Endothelial cell of umbilical vein (primary cell): ENCODE measurements at regions not wholly inside any gene's neighbourhood (a gene's known extent, or its start where the extent isn't known, plus 50 kb on each side); places are given as distances from the start of the nearest gene placed in this dataset.

ENCODE experiments used
- BruUV-seq: library from RNA; stranded (reverse); fragments of 400-500 nt; replicated peaks from 2 replicates; lab custom pipeline; 2021; lab: Mats Ljungman, UMichigan
- CTCF ChIA-PET: fragments of 300-600, 350-600 bp; sonication (Branson Sonifier 250); formaldehyde crosslinking; loops from one replicate; lab custom pipeline; 2021; ENCODE audit warnings: antibody characterized with exemption, inconsistent platforms; lab: Charles Lee
- POLR2A ChIA-PET: fragments of 300-600, 350-600 bp; sonication (Branson Sonifier 250); formaldehyde crosslinking; loops from one replicate; lab custom pipeline; 2021; ENCODE audit warnings: antibody characterized with exemption, inconsistent platforms; lab: Charles Lee
- DNase-seq: peaks from one replicate; pipeline ENCODE4 v3.0.0-alpha.2; 2011; ENCODE audit warnings: low read depth, low spot score
- FAIRE-seq: peaks from 2 replicates; lab custom pipeline; 2011; peaks lifted over from hg19 to GRCh38; lab: Jason Lieb, UNC
- H2AFZ ChIP-seq: 2 replicates; pipeline ENCODE4 v1.6.0; 2012; ENCODE audit warnings: low read depth, low read length, control low read depth, inconsistent platforms
- H3K27ac ChIP-seq: 2 replicates; pipeline ENCODE4 v1.5.1; 2011; ENCODE audit warnings: low read depth, mild to moderate bottlenecking, control low read depth, low read length, moderate library complexity; ENCODE audit not compliant: insufficient read depth
- H3K27me3 ChIP-seq, 2 experiments: 2 replicates each; pipeline versions ENCODE4 v1.6.0 to v1.6.1; 2011; ENCODE audit warnings: low read length in 2 of 2, mixed read lengths in 1 of 2; ENCODE audit not compliant: control insufficient read depth in 2 of 2, insufficient read depth in 2 of 2
- H3K36me3 ChIP-seq, 2 experiments: 2 replicates in 1 of 2; 3 replicates in 1 of 2; pipeline ENCODE4 v1.5.1; 2011; ENCODE audit warnings: low read length in 2 of 2, mild to moderate bottlenecking in 1 of 2, moderate library complexity in 1 of 2; ENCODE audit not compliant: control insufficient read depth in 2 of 2, insufficient read depth in 2 of 2; ENCODE audit errors: extremely low read depth in 1 of 2
- H3K4me1 ChIP-seq: 3 replicates; pipeline ENCODE4 v1.5.1; 2011; ENCODE audit warnings: mild to moderate bottlenecking, low read length; ENCODE audit not compliant: control insufficient read depth, insufficient read depth; ENCODE audit errors: extremely low read depth
- H3K4me2 ChIP-seq: 2 replicates; pipeline ENCODE4 v1.6.1; 2011; ENCODE audit warnings: low read length, control low read depth, mixed read lengths; ENCODE audit not compliant: insufficient read depth
- H3K4me3 ChIP-seq, 3 experiments: fragments of 200-600 bp in 1 of 3; sonication (generic), shearing (Covaris generic) in 1 of 3; replicated peaks in 1 of 3; 2 replicates each; pipeline ENCODE4 v1.5.1; 2011 to 2016; ENCODE audit warnings: control low read depth in 3 of 3, low read length in 3 of 3, mild to moderate bottlenecking in 2 of 3, inconsistent platforms in 1 of 3, low read depth in 1 of 3, moderate library complexity in 1 of 3; ENCODE audit not compliant: insufficient read depth in 1 of 3
- H3K79me2 ChIP-seq: 2 replicates; pipeline ENCODE4 v1.6.0; 2012; ENCODE audit warnings: low read length, inconsistent platforms; ENCODE audit not compliant: control insufficient read depth, insufficient read depth
- H3K9ac ChIP-seq: replicated peaks from 2 replicates; pipeline ENCODE3; 2011; ENCODE audit warnings: low read length, control low read depth; ENCODE audit not compliant: insufficient read depth; ENCODE audit errors: extremely low read depth
- H3K9me1 ChIP-seq: replicated peaks from 3 replicates; pipeline ENCODE4 v1.6.0; 2011; ENCODE audit warnings: mild to moderate bottlenecking, low read length; ENCODE audit not compliant: control insufficient read depth, insufficient read depth; ENCODE audit errors: extremely low read depth
- H3K9me3 ChIP-seq: replicated peaks from 2 replicates; pipeline ENCODE4 v1.5.1; 2012; ENCODE audit warnings: low read length, inconsistent platforms; ENCODE audit not compliant: control insufficient read depth, insufficient read depth
- H4K20me1 ChIP-seq: replicated peaks from 2 replicates; pipeline ENCODE3; 2011; ENCODE audit warnings: mild to moderate bottlenecking, low read length; ENCODE audit not compliant: control insufficient read depth, insufficient read depth; ENCODE audit errors: extremely low read depth
- EZH2 ChIP-seq: IDR thresholded peaks from 2 replicates; pipeline ENCODE4 v1.6.1; 2012; ENCODE audit warnings: borderline replicate concordance, low read depth, mild to moderate bottlenecking, moderate library complexity, low read length, inconsistent platforms; ENCODE audit not compliant: severe bottlenecking
- FOS ChIP-seq: IDR thresholded peaks from 2 replicates; pipeline ENCODE4 v1.6.1; 2011; ENCODE audit warnings: mild to moderate bottlenecking, low read length, moderate library complexity, borderline replicate concordance; ENCODE audit not compliant: insufficient read depth
- GATA2 ChIP-seq: IDR thresholded peaks from 2 replicates; pipeline ENCODE4 v1.7.0; 2011; ENCODE audit warnings: low read depth, mild to moderate bottlenecking, moderate library complexity, mixed read lengths, low read length; ENCODE audit not compliant: insufficient read length, insufficient read depth
- JUN ChIP-seq: IDR thresholded peaks from 2 replicates; pipeline ENCODE4 v1.6.1; 2011; ENCODE audit warnings: borderline replicate concordance, low read depth; ENCODE audit not compliant: insufficient read length, insufficient read depth
- MYC ChIP-seq: IDR thresholded peaks from one replicate; pipeline ENCODE4 v1.6.1; 2011; ENCODE audit warnings: mild to moderate bottlenecking, low read depth, low read length
- POLR2A ChIP-seq: IDR thresholded peaks from 2 replicates; pipeline ENCODE4 v1.6.1; 2012; ENCODE audit warnings: low read depth, mild to moderate bottlenecking, control low read depth, low read length
- POLR2AphosphoS5 ChIP-seq: IDR thresholded peaks from 2 replicates; pipeline ENCODE4 v1.6.1; 2012; ENCODE audit warnings: low read depth, mild to moderate bottlenecking, control low read depth, low read length, moderate library complexity; ENCODE audit not compliant: insufficient read depth
- dilution Hi-C: fragments of 300-500 bp; cut with MboI; formaldehyde crosslinking; loops from one replicate; pipeline ENCODE4 v1.15.0; 2019; ENCODE audit warnings: low sequenced_read_pairs; ENCODE audit not compliant: extremely low pct_ligation_motif_present
- intact Hi-C: fragments of 100-400 bp; cut with micrococcal nuclease; formaldehyde crosslinking; loops from one replicate; pipeline ENCODE4 v1.10.0; 2022
- TF ChIP-seq, protein P1 (sequence below), 2 donors: IDR thresholded peaks; 1 replicate in 1 of 2; 2 replicates in 1 of 2; pipeline ENCODE4 v1.5.1; 2011; ENCODE audit warnings: low read length in 2 of 2, mild to moderate bottlenecking in 2 of 2, moderate library complexity in 2 of 2, control low read depth in 1 of 2, inconsistent platforms in 1 of 2, low read depth in 1 of 2; ENCODE audit not compliant: insufficient read depth in 1 of 2; ENCODE audit errors: extremely low read depth in 1 of 2
- TF ChIP-seq, protein P2 (sequence below): IDR thresholded peaks from 2 replicates; pipeline ENCODE4 v1.6.1; 2011; ENCODE audit not compliant: insufficient read depth, insufficient read length

GRCh38 chr18:1965541-1965940, 605.8 kb downstream of the METTL4 start:
- FAIRE-seq (no peak), DNase-seq (no peak)
- H3K4me3 ChIP-seq: no peak overlapping the region
- no peaks in the 10 kb centered on the region for H3K79me2 ChIP-seq
- H3K9me1 ChIP-seq: no peaks in the 10 kb centered on the region
- intact Hi-C loops: no loop called here
- no TSS peak for BruUV-seq
- dilution Hi-C loops: no loop called here
- TF ChIP-seq, protein P1, sequence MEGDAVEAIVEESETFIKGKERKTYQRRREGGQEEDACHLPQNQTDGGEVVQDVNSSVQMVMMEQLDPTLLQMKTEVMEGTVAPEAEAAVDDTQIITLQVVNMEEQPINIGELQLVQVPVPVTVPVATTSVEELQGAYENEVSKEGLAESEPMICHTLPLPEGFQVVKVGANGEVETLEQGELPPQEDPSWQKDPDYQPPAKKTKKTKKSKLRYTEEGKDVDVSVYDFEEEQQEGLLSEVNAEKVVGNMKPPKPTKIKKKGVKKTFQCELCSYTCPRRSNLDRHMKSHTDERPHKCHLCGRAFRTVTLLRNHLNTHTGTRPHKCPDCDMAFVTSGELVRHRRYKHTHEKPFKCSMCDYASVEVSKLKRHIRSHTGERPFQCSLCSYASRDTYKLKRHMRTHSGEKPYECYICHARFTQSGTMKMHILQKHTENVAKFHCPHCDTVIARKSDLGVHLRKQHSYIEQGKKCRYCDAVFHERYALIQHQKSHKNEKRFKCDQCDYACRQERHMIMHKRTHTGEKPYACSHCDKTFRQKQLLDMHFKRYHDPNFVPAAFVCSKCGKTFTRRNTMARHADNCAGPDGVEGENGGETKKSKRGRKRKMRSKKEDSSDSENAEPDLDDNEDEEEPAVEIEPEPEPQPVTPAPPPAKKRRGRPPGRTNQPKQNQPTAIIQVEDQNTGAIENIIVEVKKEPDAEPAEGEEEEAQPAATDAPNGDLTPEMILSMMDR (IDR thresholded peaks at IDR 0.05; ENCODE audit: extremely low read depth in 1 of 2, insufficient read depth in 1 of 2, low read depth in 1 of 2, low read length in 2 of 2): no peak
- TF ChIP-seq POLR2AphosphoS5 (no peak), POLR2A (no peak), EZH2 (no peak), FOS (no peak), JUN (no peak), GATA2 (no peak), MYC (no peak)
- TF ChIP-seq, protein P2, sequence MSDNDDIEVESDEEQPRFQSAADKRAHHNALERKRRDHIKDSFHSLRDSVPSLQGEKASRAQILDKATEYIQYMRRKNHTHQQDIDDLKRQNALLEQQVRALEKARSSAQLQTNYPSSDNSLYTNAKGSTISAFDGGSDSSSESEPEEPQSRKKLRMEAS: no peak
- H3K9ac ChIP-seq: no peak overlapping the region
- no peaks in the 10 kb centered on the region for H3K9me3 ChIP-seq
- no peak overlapping the region for H3K27ac ChIP-seq
- no peak overlapping the region for H3K4me2 ChIP-seq
- no peaks in the 10 kb centered on the region for H3K36me3 ChIP-seq
- POLR2A ChIA-PET: no interaction called here
- no peaks in the 10 kb centered on the region for H4K20me1 ChIP-seq
- no peaks in the 10 kb centered on the region for H3K27me3 ChIP-seq
- no peaks in the 10 kb centered on the region for H3K4me1 ChIP-seq
- no peak overlapping the region for H2AFZ ChIP-seq
- CTCF ChIA-PET: no interaction called here
